GM21723 (cell line): ENCODE measurements at regions not wholly inside any gene's neighbourhood (a gene's known extent, or its start where the extent isn't known, plus 50 kb on each side); places are given as distances from the start of the nearest gene placed in this dataset.
"Not testable (repeated sequence)": the region's sequence is repeated elsewhere in the genome, so short reads cannot be mapped to it uniquely, and the experiment has no call there.

Experiments used
- ATAC-seq: cut with Tn5 transposase; IDR thresholded peaks from one replicate; pipeline ENCODE4 v1.9.1; 2021; ENCODE audit warnings: mild to moderate bottlenecking, moderate library complexity; ENCODE audit not compliant: unreplicated experiment

GRCh38 chr6:48553467-48554189, 442.6 kb upstream of the PTCHD4 start:
- no peak for ATAC-seq

DNA sequence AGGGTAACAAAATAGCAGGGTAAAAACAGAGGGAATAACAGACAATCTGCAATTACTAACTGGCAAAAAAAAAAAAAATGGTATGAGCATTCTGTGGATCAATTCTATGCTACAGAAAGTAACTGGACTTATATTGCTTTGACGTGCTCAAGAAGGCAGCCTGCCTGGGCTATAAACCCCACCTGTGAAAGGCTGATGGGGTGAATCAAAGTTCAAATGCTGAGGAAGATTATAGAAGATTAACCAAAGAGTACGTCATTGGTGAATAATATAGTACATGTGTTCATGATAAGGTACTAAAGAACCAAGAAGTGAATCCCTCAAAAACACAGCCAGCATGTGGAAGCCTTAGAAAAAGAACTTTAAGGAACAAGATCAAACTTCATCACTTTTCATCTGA, 441.9 kb upstream of the PTCHD4 start:
- no peak for ATAC-seq

DNA sequence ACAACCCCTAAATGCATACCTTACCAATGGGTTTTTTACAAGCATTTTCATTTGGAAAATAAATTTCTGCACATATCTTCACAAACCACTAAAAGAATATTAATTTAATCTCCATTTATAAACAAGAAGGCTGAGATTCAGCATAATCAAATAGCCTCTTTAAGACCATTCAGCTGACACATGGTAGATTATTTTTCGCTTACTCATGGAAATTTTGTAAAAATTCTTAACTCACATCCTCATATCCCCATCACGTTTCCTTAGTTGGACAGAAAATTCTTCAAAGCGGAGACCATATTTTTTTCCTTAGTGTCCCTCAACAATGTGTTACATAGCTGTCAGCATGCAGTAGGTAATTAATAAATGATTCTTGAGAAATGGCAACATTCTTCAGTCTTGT, 439.6 kb upstream of the PTCHD4 start:
- no peak for ATAC-seq

DNA sequence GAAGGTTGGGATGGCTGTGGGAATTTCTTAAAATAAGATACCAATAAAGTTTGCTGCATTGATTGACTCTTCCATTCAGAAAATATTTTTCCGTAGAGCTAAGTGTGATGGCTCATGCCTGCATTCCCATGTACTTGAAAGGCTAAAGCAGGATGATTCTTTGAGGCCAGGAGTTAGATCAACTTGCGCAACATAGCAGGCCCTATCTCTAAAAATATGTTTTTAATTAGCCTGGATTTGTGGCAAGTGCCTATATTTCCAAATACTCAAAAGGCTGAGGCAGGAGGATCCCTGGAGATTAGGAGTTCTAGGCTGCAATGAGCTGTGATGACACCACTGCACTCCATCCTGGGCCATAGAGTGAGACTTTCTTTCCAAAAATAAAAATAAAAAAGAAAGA, 431.2 kb upstream of the PTCHD4 start:
- ATAC-seq = no peak

- no peak for ATAC-seq
These were observed 430.7 kb upstream of the PTCHD4 start for GRCh38 chr6:48541649-48542048.

- no peak for ATAC-seq
These were observed 424.6 kb upstream of the PTCHD4 start for GRCh38 chr6:48535582-48536009.

DNA sequence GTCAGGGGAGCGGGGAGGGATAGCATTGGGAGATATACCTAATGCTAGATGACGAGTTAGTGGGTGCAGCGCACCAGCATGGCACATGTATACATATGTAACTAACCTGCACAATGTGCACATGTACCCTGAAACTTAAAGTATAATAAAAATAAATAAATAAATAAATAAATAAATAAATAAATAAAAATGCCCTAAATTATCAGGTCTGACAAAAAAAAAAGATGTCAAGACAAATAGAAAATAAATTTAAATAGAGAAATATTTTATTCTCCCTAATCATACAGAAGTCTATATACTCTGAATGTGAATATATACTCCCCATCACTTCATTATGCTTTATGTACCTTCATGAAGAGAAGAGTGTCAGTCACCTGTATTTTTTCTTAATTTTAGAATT, 420.0 kb upstream of the PTCHD4 start:
- not testable (repeated sequence) for ATAC-seq

- no peak for ATAC-seq
These were observed 414.9 kb upstream of the PTCHD4 start for GRCh38 chr6:48525849-48526248.

DNA sequence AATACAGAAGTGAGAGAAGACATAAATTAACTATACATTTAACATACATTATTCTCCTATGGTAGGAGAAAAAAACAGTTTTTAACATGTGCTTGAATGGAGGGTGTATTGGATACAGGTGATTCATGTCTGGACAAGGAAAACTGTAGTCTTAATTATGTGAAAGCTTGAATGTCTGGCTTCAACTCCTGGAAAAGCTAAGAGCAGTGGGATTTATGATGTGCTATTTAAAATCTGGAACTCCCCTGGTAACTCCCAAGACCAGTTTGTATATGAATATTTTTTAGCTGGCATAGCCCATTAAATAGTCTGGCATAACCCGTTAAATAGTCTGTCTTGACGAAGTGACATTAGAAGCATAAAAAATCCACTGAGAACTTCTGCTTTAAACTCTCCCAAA, 410.0 kb upstream of the PTCHD4 start:
- ATAC-seq = no peak

DNA sequence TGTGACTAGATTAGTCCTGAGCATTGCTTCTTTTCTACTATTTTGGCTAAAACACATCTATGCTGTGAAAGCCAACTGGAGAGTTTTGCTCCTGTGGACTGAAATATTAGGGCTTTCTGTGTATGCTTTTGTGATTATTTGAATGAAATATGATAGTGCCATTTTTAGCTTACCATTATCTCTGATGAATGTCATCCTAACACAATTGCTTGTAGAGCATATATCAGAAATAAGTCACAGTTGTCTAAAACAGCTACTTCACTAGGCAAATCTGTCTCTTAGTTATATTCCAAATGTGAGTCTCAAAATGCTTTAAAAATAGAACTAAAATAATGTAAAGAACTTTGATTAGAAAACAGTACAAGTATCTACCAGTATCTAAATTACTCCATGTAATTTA, 401.4 kb upstream of the PTCHD4 start:
- no peak for ATAC-seq

- ATAC-seq = no peak
These were observed 400.4 kb upstream of the PTCHD4 start for GRCh38 chr6:48511378-48511777.

- ATAC-seq = no peak
These were observed 394.6 kb upstream of the PTCHD4 start for GRCh38 chr6:48505621-48506020.

GRCh38 chr6:48493432-48493831, 382.4 kb upstream of the PTCHD4 start:
- ATAC-seq = not testable (repeated sequence)

GRCh38 chr6:48490658-48491057, 379.7 kb upstream of the PTCHD4 start:
- ATAC-seq = no peak

GRCh38 chr6:48486876-48487275, 375.9 kb upstream of the PTCHD4 start:
- no peak for ATAC-seq

DNA sequence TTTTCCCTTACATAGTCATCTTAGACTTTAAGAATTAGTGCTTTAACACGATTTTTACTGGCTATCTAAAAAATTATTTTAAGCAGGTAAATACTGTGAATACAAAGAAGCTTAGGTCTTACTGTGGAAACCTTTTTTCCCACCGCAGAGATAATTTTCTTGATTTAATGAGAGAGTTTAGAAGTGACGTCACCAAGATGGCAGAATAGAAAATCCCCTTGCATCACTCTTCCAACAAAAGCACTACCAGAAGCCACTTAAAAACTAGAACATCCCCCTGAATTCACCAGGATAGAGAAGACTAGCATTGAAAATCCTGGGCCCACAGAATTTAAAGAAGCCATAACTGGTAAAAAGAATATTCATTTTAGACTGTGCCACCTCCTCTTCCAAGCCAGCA, 375.4 kb upstream of the PTCHD4 start:
- ATAC-seq = no peak

- ATAC-seq = no peak
These were observed 365.3 kb upstream of the PTCHD4 start for GRCh38 chr6:48476257-48476656.

GRCh38 chr6:48475275-48475674, 364.3 kb upstream of the PTCHD4 start:
- ATAC-seq = no peak

GRCh38 chr6:48474830-48475229, 363.8 kb upstream of the PTCHD4 start:
- ATAC-seq = no peak

DNA sequence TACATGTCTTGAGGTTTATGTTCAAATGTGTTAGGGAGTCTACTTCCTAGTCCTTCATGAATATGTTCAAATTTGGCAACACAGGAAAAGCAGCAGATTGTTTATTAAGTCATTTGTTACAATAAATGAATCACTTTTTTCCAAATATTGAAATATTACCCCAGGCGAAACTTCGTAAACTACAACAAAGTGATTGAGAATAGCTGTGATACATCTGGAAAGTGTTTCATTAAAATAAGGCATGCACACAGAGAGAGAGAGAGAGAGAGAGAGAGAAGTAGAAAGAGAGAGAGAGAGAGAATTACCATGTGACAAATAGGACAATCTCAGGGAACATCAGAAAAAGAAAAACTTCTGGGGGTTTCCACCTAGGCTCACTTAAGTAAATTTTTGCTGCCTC, 363.1 kb upstream of the PTCHD4 start:
- no peak for ATAC-seq

- ATAC-seq = no peak
These were observed 361.5 kb upstream of the PTCHD4 start for GRCh38 chr6:48472535-48472934.

- ATAC-seq = no peak
These were observed 361.1 kb upstream of the PTCHD4 start for GRCh38 chr6:48472091-48472490.

- ATAC-seq = no peak
These were observed 360.3 kb upstream of the PTCHD4 start for GRCh38 chr6:48471326-48471725.
